ENCODE measurements at regions not wholly inside any gene's neighbourhood (a gene's known extent, or its start where the extent isn't known, plus 50 kb on each side); places are given as distances from the start of the nearest gene placed in this dataset.

- no peaks in the 10 kb centered on the region for H4K20me1 ChIP-seq (ENCODE audit: insufficient read depth, low read length)
- peaks cover 9% of the 10 kb centered on the region; the same call in 1 of the 2 replicates for H3K9me3 ChIP-seq (ENCODE audit: control insufficient read depth, insufficient read depth, low read length)
- no peak overlapping the region for H3K56ac ChIP-seq (ENCODE audit: extremely low read depth, insufficient read depth, low read length)
- H3K23ac ChIP-seq (ENCODE audit: low read depth, low read length) = no peak overlapping the region
- H3K4ac ChIP-seq (ENCODE audit: low read depth, low read length) = no peak overlapping the region
- H2BK120ac ChIP-seq (ENCODE audit: low read depth, low read length) = no peak overlapping the region
- no peak overlapping the region for H4K91ac ChIP-seq (ENCODE audit: insufficient read depth, low read depth, low read length)
- H3K4me1 ChIP-seq (ENCODE audit: control insufficient read depth, insufficient read depth, low read length) = no peaks in the 10 kb centered on the region
- H3K4me3 ChIP-seq (ENCODE audit: insufficient read depth, low read depth, low read length) = no peak overlapping the region
- POLR2A ChIA-PET (ENCODE audit: unreplicated experiment) = no interaction called here
- no peak overlapping the region for H3K18ac ChIP-seq (ENCODE audit: low read depth, low read length)
- H3K27ac ChIP-seq (ENCODE audit: insufficient read depth, low read length) = no peak overlapping the region
- no peak overlapping the region for H2BK20ac ChIP-seq (ENCODE audit: low read depth, low read length)
- H3K4me2 ChIP-seq (ENCODE audit: low read depth, low read length) = no peak overlapping the region
- intact Hi-C loops (cut with micrococcal nuclease) (no loop called here), dilution Hi-C loops (cut with HindIII; ENCODE audit: low sequenced_read_pairs, unreplicated experiment) (no loop called here), in situ Hi-C loops (cut with MboI; ENCODE audit: low sequenced_read_pairs) (no loop called here)
- CTCF ChIA-PET = no interaction called here
- no peak for TF ChIP-seq USF2 (IDR thresholded peaks at IDR 0.05; ENCODE audit: low read depth, low read length)
- no peak for TF ChIP-seq NFE2L2 (IDR thresholded peaks at IDR 0.05; ENCODE audit: low read depth, low read length)
- TF ChIP-seq RFX5 (IDR thresholded peaks at IDR 0.05; ENCODE audit: low read depth, low read length) = no peak
- no peak for TF ChIP-seq BHLHE40 (IDR thresholded peaks at IDR 0.05; ENCODE audit: low read depth, low read length)
- no peak for TF ChIP-seq CHD1 (IDR thresholded peaks at IDR 0.05; ENCODE audit: low read depth, low read length)
- DNase-seq (no peak), ATAC-seq (ENCODE audit: low read depth) (no peak)
- H3K14ac ChIP-seq (replicated peaks; ENCODE audit: low read depth, low read length) = no peak overlapping the region
- H2AFZ ChIP-seq (replicated peaks; ENCODE audit: low read length, poor library complexity) = no peak overlapping the region
- no peak overlapping the region for H2BK5ac ChIP-seq (ENCODE audit: low read depth, low read length, poor library complexity, severe bottlenecking)
- H3K27me3 ChIP-seq (ENCODE audit: control insufficient read depth, insufficient read depth, low read length) = no peaks in the 10 kb centered on the region
- no peaks in the 10 kb centered on the region for H3K79me1 ChIP-seq (ENCODE audit: low read depth in 1 of 2, low read length in 2 of 2)
- WGBS, 2 experiments (ENCODE audit: extremely low coverage in 2 of 2, insufficient read length in 1 of 2) = no CpG with 5 or more reads among the region's 6 CpGs
- BruUV-seq (replicated peaks) = no TSS peak
- no peaks in the 10 kb centered on the region for H3K36me3 ChIP-seq (ENCODE audit: control insufficient read depth, insufficient read depth, low read length)
- H3K9ac ChIP-seq (ENCODE audit: low read depth, low read length) = no peak overlapping the region
- no peak overlapping the region for H2BK15ac ChIP-seq (ENCODE audit: low read depth, low read length)
- no peak overlapping the region for H4K5ac ChIP-seq (ENCODE audit: low read depth, low read length)
- no peak overlapping the region for H2AK9ac ChIP-seq (replicated peaks; ENCODE audit: low read depth, low read length, poor library complexity)
- no peak overlapping the region for H4K8ac ChIP-seq (ENCODE audit: low read depth in 2 of 2, low read length in 2 of 2)
- H2AK5ac ChIP-seq (ENCODE audit: low read depth, low read length) = no peak overlapping the region
- H3K9me1 ChIP-seq (ENCODE audit: insufficient read depth, low read length) = no peaks in the 10 kb centered on the region
Observed at GRCh38 chr2:155842103-155842502, 490.4 kb downstream of the NR4A2 start.

All from IMR-90 (cell line).